Brain pericyte (primary cell): ENCODE measurements at regions not wholly inside any gene's neighbourhood (a gene's known extent, or its start where the extent isn't known, plus 50 kb on each side); places are given as distances from the start of the nearest gene placed in this dataset.

ENCODE experiments used
- DNase-seq: peaks from one replicate; pipeline ENCODE4 v3.0.0-alpha.2; 2012; ENCODE audit warnings: low read depth, low spot score

DNA sequence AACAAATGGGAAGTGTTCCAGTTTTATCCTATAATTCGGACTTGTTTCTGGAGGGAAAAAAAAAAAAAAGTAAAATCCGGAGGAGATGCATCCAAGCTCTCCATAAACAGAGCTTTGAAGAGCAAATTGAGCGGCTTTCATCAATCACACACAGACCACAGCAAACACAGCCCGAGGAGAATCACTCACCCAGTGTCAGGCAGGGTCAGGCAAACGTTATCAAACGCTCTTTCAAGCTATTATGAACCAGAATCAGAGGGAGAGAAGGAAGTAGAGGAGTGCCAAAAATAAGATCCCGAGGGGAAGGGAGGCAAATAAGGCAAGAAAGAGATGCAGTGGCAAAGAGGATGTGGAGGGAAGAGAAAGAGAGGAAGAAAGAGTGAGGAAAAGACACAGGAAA, 188.3 kb upstream of the CAMK1G start:
- DNase-seq: no peak

DNA sequence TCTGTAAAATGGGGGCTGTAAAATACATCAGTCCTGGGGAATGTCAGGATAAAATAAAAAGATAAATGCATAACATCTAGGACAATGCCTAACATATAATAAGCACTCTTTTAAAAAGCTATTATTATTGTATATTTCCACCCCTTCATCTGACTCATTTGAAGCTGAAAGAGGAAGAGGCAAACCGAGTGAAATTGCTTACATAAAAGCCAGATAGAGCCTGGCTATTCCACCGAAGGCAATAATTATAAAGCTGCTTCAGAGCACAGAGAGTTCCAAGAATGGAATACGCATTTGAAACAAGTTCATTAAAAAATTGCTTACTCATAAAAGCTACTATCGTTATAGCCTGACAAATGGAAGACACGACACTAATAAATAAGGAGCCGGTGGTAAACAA, 186.1 kb upstream of the CAMK1G start:
- DNase-seq: no peak

DNA sequence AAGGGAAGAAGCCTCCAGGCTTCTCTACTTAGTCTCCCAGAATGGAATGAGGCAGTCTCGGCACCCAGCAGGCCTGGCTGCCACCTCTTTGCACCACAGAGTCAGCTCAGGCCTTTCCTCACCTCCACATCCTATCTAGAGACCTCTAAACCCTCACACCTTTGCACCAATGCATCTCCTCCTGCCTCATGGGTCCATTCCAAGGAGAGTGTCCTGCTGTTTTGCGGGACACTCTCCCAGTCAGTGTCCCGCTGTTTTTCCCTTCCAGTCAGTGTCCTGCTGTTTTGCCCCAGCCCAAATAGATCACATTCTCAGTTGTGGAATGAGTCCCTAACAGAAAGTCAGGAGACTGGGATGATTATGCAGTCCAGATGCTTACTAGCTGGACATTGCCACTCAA, 185.6 kb upstream of the CAMK1G start:
- DNase-seq: no peak

DNA sequence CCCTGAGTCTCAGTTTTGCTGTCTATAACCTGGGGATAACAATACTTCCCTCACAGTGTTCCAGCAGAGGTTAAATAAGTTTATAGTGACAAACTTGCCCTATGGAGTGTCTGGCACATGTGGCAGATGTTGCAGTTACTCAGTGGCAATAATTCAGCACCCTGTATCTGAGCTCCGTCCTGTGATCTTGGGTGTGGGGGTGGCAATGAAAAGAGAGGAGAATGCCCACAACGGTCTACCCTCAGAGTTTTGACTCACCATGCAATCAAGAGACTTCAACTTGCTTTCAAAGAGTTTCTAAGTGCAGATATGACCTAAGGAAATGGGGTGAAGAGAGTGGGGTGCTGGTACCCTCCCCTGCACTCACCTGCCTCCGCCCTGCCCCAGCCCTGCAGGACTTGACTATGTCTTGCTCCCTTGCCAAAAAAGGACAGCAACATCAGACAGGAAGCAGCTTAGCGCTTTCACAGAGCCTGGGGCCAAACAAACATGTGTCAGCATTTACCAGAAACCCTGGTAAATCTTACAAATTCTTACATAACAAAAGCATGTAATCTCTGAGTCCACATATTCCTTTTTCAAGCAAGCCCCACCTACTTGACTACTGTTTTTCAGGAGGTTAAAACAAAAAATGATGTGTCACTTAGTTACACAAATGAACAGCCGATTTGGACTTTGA, 185.1 kb upstream of the CAMK1G start:
- no peak for DNase-seq

DNA sequence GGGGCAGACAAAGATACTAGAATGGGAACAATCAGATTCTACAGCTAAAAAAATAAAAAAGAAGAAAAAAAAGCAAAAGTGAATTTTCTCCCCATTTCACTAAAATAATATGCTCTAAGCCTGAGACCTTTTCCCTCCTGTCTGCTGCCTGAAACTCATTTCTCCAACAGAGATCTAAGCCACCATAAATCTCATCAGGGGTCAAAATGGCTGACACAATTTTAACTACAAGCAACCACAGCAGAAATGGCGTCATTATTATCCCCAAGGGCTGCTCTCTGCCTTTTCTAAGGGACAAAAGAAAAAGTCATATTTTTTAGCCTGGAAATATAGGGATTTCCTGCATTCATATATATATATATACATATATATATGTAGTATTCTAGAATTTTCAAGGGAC, 183.7 kb upstream of the CAMK1G start:
- no peak for DNase-seq

DNA sequence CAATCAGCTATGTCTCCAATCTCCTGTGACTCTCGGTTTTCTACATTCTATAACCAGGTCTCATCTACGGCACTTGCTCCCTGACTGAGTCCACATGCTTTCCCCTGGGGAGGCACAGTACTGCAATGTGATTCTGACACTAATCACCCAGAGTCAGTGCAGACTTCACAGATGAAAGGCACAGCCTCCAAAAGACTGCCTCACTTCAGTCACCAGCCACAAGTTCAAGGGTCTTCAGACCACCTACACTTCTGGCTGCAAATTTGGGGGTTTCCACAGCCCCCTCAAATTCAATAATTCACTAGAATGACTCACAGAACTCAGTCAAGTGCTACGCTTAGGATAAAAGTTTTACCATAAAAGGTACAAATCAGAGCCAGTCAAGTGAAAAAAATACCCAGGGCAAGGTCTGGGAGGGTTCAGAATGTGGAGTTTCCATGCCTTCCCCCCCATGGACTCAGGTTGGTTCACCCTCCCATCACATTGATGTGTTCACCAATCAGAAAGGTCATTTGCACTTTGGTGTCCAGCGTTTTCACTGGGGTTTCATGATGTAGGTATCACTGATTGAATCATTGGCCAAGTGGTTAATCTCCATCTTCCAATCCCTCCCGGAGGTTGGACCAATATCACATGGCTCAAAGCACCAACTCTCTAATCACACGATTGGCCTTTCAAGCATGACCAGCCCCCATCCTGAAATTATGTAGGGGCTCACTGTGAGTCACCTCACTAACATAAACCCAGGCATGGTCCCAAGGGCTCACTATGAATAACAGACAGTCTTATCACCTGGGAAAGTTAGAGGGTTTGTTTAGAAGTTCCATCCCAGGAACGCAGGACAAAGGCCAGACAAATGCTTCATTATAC, 182.9 kb upstream of the CAMK1G start:
- no peak for DNase-seq

DNA sequence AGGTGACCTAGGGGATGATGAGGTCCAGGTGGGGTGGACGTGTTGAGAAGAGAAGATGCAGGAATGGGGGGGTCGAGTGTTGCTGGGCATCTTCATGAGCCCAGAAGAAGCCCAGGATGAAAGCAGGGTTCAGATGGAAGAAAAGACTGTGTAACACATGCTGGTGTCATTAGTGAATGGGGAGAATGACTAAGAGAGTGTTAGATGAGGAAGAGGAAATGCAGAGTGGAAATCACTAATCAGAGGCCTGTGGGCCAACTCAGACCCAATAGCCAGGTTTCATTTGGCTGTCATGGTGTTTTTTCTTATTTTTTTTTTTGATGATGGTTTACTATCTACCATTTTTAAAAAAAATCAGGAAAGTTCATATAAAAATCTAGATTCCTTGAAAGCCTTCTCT, 180.8 kb upstream of the CAMK1G start:
- no peak for DNase-seq

DNA sequence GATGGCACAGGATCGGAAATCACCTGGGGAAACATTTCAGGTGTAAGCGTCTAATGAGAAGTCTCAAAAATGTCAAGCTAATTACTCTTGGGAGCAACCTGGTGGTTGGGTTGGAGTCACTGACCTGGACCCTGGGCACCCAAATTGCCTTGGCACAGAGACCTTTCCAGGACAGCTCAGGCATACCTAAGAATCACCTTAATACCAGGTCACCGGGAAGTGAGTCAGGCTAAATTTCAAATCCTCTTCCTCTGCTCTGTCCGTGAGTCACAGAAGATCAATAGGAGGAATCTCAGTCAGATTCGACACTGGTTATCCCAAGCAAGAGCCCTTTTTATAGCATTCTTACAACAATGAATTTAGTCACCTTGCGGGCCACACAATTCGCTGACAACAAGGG, 179.6 kb upstream of the CAMK1G start:
- no peak for DNase-seq

DNA sequence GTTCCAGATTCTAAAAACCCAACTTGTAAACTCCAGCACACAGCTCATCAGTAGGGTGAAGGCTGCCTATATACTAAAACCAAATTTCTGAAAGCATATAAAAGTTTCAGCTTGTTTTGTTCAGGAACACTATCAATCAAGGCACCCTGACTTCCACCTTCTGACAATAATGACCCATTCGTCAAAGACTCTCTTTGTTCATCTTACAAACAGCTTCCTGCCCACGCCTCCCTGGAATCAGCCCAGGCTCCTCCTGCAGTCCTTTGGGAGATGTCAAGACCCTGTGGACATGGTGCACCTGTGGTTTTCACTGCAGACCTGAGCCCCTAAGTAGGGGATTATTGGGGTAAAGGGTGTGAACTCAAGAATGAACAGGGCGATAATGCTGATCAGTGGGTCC, 178.9 kb upstream of the CAMK1G start:
- no peak for DNase-seq

DNA sequence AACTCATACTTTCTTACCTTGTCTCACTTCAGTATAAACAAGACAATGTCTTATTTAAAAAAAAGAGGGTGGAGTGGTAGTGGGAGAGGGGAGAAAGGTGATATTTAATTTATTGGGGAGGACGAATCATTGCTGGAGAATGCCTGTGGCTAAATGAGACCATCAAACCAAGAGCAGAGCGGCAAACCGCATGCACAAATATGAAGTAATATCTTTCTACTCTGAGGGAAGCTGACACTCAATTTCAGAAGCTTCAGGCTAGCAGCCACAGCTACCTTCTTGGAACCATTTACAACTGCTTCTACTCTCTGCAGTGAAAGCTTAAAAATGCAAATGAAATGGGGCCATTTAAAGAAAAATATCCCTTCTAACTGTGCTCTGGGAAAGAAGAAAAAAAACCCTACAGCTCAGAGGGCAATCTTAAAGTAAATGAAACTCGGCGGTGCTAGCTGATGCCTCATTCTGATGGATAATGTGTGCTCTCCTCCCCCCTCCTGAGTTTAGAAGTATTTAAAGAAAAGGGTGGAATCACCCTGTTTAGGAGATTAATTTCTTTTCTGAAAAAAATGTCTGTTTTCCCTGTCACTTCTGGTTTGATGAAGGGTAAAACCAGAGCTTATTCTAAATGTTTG, 178.2 kb upstream of the CAMK1G start:
- DNase-seq: no peak

DNA sequence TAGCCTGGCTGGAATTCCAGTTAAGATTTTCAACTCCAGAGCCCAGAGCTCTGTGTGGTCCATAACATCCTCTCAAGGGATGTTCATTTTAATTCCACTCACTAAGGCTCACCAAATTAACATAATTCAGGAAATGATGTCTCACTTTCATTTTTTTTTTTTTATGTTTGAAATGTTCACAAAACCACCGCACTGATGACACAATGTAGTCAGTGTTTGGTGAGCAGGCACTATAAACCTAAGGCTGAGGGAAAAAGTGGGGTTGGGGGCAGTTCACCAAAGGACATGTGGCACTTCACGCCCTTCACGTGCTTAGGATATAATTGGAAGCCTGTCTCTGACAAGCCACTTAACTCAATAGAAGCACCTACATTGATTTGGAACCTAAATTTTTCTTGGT, 177.3 kb upstream of the CAMK1G start:
- no peak for DNase-seq

DNA sequence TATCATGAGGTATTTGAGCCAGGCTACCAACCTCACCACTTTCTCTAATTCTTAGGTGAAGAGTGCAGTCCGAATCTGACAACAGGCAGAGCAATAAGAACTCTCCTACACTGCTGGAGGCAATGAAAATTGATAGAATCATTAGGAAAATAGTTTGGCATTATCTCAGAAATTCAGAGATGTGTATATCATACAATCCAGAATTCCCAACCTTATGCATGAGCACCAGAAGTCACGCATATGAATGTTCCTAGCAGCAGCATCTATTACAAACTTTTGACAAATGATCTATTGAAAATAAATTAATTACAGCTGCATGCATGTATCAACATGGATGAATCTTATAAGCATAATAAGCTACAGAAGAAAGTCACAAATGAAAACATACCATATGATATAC, 176.9 kb upstream of the CAMK1G start:
- DNase-seq: no peak

DNA sequence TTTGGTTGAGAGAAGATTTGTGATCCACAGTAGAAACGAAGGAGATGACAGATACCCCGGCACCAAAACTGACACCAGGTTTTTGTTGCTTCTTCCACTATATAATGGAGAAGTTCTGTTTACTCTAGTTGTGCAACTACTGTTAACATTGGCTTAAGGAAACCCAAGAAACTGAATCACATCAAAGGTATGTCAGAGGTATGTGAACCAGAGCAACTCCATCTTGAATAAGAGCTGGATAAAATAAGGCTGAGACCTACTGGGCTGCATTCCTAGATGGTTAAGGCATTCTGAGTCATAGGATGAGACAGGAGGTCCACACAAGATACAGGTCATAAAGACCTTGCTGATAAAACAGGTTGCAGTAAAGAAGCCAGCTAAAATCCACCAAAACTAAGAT, 173.7 kb upstream of the CAMK1G start:
- no peak for DNase-seq

DNA sequence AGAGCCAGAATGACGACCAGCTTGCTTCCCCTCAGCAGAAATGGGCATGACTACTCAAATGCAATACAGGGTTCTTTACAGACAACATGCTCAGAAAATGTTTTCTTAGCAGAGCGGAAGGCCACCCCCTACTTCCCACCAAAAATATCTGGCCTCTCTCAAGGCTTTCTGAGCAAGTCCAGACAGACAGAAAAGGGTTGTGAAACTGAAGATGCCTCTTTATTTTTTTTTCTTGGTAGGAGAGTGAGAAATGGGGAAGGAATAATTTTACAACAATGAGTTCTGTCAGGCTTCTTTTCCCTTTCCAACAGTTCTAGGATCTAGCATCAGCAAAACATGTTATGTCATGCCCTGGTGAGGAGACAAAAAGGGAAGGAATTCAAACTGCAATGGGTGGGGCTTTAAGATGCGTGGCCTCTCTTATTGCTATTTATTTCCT, 172.0 kb upstream of the CAMK1G start:
- no peak for DNase-seq

DNA sequence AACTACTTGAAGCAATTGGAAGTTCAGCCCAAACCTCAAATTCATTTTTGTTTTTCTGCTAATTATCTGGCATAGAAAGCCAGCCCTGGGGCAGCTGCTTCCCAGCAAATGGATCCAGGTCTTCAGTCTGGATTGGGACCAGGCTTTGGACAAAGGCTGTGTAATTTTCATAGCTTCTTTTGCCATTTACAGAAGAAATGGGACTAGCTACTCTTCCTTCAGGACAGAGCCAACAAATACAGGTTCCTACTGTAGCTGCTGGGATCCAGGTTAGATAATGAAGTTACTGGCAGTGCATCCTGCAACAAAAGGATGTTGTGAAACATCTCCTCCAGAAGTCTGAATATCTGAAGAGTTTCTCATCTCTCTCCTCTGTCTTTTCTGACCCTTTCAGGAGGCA, 171.5 kb upstream of the CAMK1G start:
- no peak for DNase-seq

DNA sequence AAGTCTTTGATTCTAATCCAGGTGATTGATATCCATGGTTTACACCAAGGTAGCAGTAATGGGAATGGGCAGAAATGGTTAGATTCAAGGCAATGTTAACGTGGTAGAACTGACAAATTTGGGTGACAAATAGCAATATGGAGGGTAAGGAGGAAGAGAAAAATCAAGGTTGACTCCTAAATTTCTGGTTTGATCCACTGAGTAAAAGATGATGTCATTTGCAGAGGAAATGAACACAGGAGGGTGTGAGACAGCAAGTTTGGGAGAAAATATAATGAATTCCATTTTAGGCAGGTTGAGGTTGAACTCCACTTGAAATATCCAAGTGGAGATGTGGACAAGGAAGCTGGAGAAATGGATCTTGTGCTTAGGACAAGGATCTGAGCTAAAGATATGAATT, 170.9 kb upstream of the CAMK1G start:
- no peak for DNase-seq

DNA sequence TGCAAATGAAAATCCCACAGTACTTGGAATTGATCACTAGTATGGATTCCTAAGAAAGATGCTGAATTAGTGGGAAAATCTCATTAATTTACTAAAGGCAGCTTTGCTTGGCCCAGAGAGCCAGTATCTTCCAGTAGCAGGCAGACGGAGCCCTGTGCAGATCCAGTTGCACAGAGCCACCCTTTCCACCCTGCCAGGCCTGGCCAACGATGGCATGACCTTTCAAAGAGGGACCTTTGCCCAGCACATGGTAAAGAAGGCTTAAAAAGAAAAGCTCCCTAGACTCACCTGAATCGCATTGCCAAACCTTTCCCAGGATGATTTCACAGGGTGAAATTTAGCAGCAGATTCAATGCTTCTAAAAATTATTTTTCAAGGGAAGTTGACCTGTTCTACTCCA, 170.5 kb upstream of the CAMK1G start:
- no peak for DNase-seq

DNA sequence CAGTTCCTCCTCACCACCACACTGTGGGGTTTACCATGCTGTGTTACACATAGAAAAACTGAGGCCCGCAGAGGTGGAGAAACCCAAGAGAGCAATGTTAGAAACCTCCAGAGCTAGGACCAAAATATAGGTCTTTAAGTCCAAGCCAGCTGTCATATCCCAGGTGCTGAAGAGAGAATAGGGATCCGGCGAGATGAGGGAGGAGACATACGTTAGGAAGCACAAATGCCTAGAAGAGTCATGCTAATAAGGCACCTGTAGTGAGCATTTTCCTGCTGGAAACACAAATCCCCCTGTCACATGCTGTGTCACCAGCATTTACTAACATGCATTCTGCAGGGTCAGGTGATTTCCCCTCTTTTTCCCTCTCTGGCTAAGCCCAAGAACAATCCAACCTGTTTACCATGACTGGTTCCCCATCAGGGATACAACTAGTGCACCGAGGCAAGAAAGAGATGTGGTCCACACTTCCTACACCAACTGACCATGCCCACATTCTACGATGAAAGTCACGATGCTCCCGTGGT, 168.6 kb upstream of the CAMK1G start:
- no peak for DNase-seq

DNA sequence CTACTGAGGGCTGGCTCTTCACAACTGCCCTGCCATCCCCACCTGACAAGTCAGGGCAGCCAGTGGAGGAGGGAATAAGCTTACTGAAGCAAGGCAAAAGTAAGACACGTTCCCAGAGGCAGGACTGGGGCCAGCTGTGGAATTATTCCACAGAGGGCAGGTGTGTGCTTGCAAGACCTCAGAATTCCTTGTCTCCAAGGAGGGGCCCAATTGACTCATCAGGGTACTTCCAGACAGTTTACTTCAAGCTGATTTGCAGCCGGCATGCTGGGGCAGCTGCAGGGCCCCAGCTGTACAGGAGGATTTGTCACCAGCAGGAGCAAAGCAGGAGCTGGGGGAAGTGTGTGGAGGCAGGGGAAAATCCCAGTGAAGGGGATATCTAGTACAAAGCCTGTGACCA, 167.5 kb upstream of the CAMK1G start:
- DNase-seq: no peak

DNA sequence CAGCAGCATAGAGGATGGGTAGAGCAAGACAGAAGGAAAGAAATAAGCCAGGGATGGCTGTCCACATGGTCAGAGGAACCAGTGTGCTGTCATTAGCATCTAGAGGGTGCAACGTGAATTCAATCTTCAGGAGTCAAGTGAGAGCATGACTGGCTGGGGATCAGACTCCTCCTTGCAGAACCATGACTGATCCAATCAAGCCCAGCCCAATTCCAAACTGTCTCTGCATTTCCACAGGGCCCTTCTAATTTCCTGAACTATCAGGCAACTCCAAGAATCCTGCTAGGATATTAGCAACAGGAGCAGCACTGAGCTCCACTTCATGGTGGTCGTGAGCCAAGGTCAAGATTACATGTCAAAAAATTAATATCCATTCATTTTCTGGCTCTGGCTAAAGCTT, 166.8 kb upstream of the CAMK1G start:
- no peak for DNase-seq

DNA sequence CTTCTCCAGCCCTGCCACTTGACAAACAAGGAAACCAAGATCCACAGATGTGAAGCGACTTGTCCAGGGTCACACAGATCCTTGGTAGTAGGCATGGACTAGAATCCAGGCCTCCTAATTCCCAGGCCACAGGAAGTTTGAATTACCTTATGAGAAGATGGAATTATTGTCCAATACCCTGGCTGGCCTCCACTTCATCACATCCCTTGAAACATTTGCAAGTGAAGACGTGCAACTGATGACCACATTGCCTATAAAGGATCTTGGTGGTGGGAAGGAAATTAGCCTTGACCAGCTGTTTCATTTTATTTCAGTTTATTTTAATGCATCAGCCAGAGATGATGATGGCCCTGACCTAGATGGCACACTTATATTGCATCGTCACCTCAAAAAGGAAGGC, 165.8 kb upstream of the CAMK1G start:
- no peak for DNase-seq

DNA sequence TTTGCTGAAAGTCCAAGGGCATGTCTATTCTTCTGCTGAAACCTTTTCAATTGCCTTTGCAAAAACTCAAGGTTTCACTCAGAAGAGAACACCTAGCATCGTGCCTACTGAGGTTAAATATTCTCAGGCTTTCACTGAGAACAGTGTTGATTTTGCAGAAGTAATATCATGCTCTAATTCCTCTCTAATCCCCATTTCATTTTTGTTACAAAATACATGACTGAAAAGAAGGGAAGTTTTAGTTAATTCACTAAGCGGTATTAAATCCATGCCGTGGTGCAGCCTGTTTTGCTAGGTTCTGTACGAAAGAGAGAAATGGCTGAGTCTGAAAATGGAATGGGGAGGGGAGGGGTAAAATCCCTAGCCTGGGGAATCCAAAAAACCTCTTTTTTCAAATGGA, 163.2 kb upstream of the CAMK1G start:
- DNase-seq: no peak

DNA sequence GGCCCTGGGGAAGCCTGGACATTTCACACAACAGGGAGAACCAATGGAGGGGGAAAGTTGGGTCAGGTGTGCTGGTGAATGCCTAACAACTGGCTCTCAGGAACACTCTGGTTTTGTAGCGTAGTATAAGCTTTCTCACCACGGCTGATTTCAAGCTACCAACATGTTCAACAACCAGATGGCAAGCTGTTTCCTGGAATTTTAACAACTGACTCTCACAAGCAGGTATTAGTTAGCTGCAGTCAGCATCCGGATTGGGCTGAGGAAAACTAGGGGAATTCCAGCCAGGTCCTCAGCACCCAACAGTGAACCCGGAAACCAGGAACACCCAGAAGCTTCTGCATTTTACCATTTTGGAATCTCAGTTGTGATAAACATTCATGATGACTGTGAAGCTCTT, 162.3 kb upstream of the CAMK1G start:
- DNase-seq: no peak
